SJSA1 (cell line): ENCODE measurements at regions not wholly inside any gene's neighbourhood (a gene's known extent, or its start where the extent isn't known, plus 50 kb on each side); places are given as distances from the start of the nearest gene placed in this dataset.

ENCODE experiments used
- DNase-seq, 2 experiments: peaks; one replicate each; pipeline ENCODE4 v3.0.0-alpha.2; 2015 to 2020; ENCODE audit warnings: low spot score in 2 of 2, low read depth in 1 of 2
- H3K27ac ChIP-seq: fragments of 250-450 bp; sonication (Bioruptor Pico); 2 replicates; pipeline ENCODE4 v1.5.1; 2020; ENCODE audit warnings: mild to moderate bottlenecking, moderate library complexity
- H3K27me3 ChIP-seq: fragments of 250-450 bp; sonication (Bioruptor Pico); replicated peaks from 2 replicates; pipeline ENCODE4 v1.5.1; 2020; ENCODE audit warnings: mild to moderate bottlenecking, moderate library complexity
- H3K36me3 ChIP-seq: fragments of 250-450 bp; sonication (Bioruptor Pico); 2 replicates; pipeline ENCODE4 v1.5.1; 2020; ENCODE audit warnings: mild to moderate bottlenecking
- H3K4me1 ChIP-seq: fragments of 250-450 bp; sonication (Bioruptor Pico); replicated peaks from 2 replicates; pipeline ENCODE4 v1.6.1; 2021; ENCODE audit warnings: mild to moderate bottlenecking
- H3K4me3 ChIP-seq: fragments of 250-450 bp; sonication (Bioruptor Pico); 2 replicates; pipeline ENCODE4 v1.5.1; 2020; ENCODE audit warnings: mild to moderate bottlenecking
- H3K9me3 ChIP-seq: fragments of 250-450 bp; sonication (Bioruptor Pico); replicated peaks from 2 replicates; pipeline ENCODE4 v1.5.1; 2020; ENCODE audit warnings: mild to moderate bottlenecking

- no peak overlapping the region for H3K4me3 ChIP-seq
- DNase-seq = no peak
- no peaks in the 10 kb centered on the region for H3K36me3 ChIP-seq
- H3K9me3 ChIP-seq = no peaks in the 10 kb centered on the region
- no peak overlapping the region for H3K27ac ChIP-seq
- no peaks in the 10 kb centered on the region for H3K4me1 ChIP-seq
- no peaks in the 10 kb centered on the region for H3K27me3 ChIP-seq
Measured at GRCh38 chr2:128686497-128686859, 367.8 kb upstream of the HS6ST1 start.

- no peak overlapping the region for H3K4me3 ChIP-seq
- no peaks in the 10 kb centered on the region for H3K27me3 ChIP-seq
- H3K4me1 ChIP-seq = no peaks in the 10 kb centered on the region
- no peaks in the 10 kb centered on the region for H3K9me3 ChIP-seq
- no peak for DNase-seq
- no peaks in the 10 kb centered on the region for H3K36me3 ChIP-seq
- H3K27ac ChIP-seq = no peak overlapping the region
Measured at GRCh38 chr2:128686881-128687555, 368.4 kb upstream of the HS6ST1 start.

GRCh38 chr2:128687565-128687964 is 368.9 kb upstream of the HS6ST1 start:
- no peak for DNase-seq
- Histone ChIP-seq H3K27me3 (no peaks in the 10 kb centered on the region), H3K9me3 (no peaks in the 10 kb centered on the region), H3K4me3 (no peak overlapping the region), H3K4me1 (no peaks in the 10 kb centered on the region), H3K36me3 (no peaks in the 10 kb centered on the region), H3K27ac (no peak overlapping the region)

GRCh38 chr2:128689971-128690370 is 371.3 kb upstream of the HS6ST1 start:
- Histone ChIP-seq H3K36me3 (no peaks in the 10 kb centered on the region), H3K4me1 (no peaks in the 10 kb centered on the region), H3K27me3 (no peaks in the 10 kb centered on the region), H3K4me3 (no peak overlapping the region), H3K9me3 (no peaks in the 10 kb centered on the region), H3K27ac (no peak overlapping the region)
- DNase-seq = no peak

GRCh38 chr2:128690431-128690830 is 371.8 kb upstream of the HS6ST1 start:
- H3K36me3 ChIP-seq = no peaks in the 10 kb centered on the region
- no peaks in the 10 kb centered on the region for H3K4me1 ChIP-seq
- H3K9me3 ChIP-seq = no peaks in the 10 kb centered on the region
- no peak for DNase-seq
- H3K27me3 ChIP-seq = no peaks in the 10 kb centered on the region
- no peak overlapping the region for H3K4me3 ChIP-seq
- H3K27ac ChIP-seq = no peak overlapping the region

GRCh38 chr2:128690869-128691268 is 372.2 kb upstream of the HS6ST1 start:
- Histone ChIP-seq H3K27me3 (no peaks in the 10 kb centered on the region), H3K4me3 (no peak overlapping the region), H3K9me3 (no peaks in the 10 kb centered on the region), H3K27ac (no peak overlapping the region), H3K36me3 (no peaks in the 10 kb centered on the region), H3K4me1 (no peaks in the 10 kb centered on the region)
- DNase-seq = no peak

GRCh38 chr2:128691526-128691925 is 372.9 kb upstream of the HS6ST1 start:
- DNase-seq = no peak
- Histone ChIP-seq H3K27ac (no peak overlapping the region), H3K4me3 (no peak overlapping the region)

GRCh38 chr2:128692895-128693742 is 374.5 kb upstream of the HS6ST1 start:
- Histone ChIP-seq H3K4me3 (no peak overlapping the region), H3K27ac (no peak overlapping the region), H3K27me3 (no peaks in the 10 kb centered on the region), H3K4me1 (no peaks in the 10 kb centered on the region), H3K36me3 (no peaks in the 10 kb centered on the region), H3K9me3 (no peaks in the 10 kb centered on the region; the same call in 1 of the 2 replicates)
- no peak for DNase-seq

More at GRCh38 chr2:128691526-128691925, 372.9 kb upstream of the HS6ST1 start:
- Histone ChIP-seq H3K27me3 (no peaks in the 10 kb centered on the region), H3K9me3 (no peaks in the 10 kb centered on the region), H3K36me3 (no peaks in the 10 kb centered on the region), H3K4me1 (no peaks in the 10 kb centered on the region)

GRCh38 chr2:128693743-128694029 is 375.0 kb upstream of the HS6ST1 start:
- no peak overlapping the region for H3K4me3 ChIP-seq
- no peaks in the 10 kb centered on the region for H3K27me3 ChIP-seq
- H3K9me3 ChIP-seq = no peaks in the 10 kb centered on the region; the same call in 1 of the 2 replicates

GRCh38 chr2:128695646-128696220 is 377.1 kb upstream of the HS6ST1 start:
- Histone ChIP-seq H3K27ac (no peak overlapping the region), H3K4me1 (no peaks in the 10 kb centered on the region), H3K36me3 (no peaks in the 10 kb centered on the region), H3K9me3 (no peaks in the 10 kb centered on the region; the same call in 1 of the 2 replicates), H3K4me3 (no peak overlapping the region), H3K27me3 (no peaks in the 10 kb centered on the region)
- DNase-seq = no peak

More at GRCh38 chr2:128693743-128694029, 375.0 kb upstream of the HS6ST1 start:
- no peak for DNase-seq
- H3K36me3 ChIP-seq = no peaks in the 10 kb centered on the region
- H3K27ac ChIP-seq = no peak overlapping the region
- no peaks in the 10 kb centered on the region for H3K4me1 ChIP-seq

- Histone ChIP-seq H3K4me3 (no peak overlapping the region), H3K4me1 (no peaks in the 10 kb centered on the region), H3K36me3 (no peaks in the 10 kb centered on the region), H3K27ac (no peak overlapping the region), H3K27me3 (no peaks in the 10 kb centered on the region), H3K9me3 (no peaks in the 10 kb centered on the region; the same call in 1 of the 2 replicates)
- DNase-seq = no peak
Measured at GRCh38 chr2:128696421-128696820, 377.8 kb upstream of the HS6ST1 start.

- DNase-seq = no peak
- no peaks in the 10 kb centered on the region for H3K4me1 ChIP-seq
- H3K36me3 ChIP-seq = no peaks in the 10 kb centered on the region
- no peak overlapping the region for H3K4me3 ChIP-seq
- peaks cover 7% of the 10 kb centered on the region for H3K27me3 ChIP-seq
- H3K9me3 ChIP-seq = no peaks in the 10 kb centered on the region; the same call in 1 of the 2 replicates
- H3K27ac ChIP-seq = no peak overlapping the region
Measured at GRCh38 chr2:128701418-128701817, 382.8 kb upstream of the HS6ST1 start.

- H3K4me1 ChIP-seq = no peaks in the 10 kb centered on the region
- no peak overlapping the region for H3K27ac ChIP-seq
- H3K36me3 ChIP-seq = no peaks in the 10 kb centered on the region
- H3K9me3 ChIP-seq = no peaks in the 10 kb centered on the region; the same call in 1 of the 2 replicates
- no peak for DNase-seq
- peaks cover 7% of the 10 kb centered on the region for H3K27me3 ChIP-seq
- H3K4me3 ChIP-seq = no peak overlapping the region
Measured at GRCh38 chr2:128702616-128703015, 383.9 kb upstream of the HS6ST1 start.
